ENCODE measurements at regions not wholly inside any gene's neighbourhood (a gene's known extent, or its start where the extent isn't known, plus 50 kb on each side); places are given as distances from the start of the nearest gene placed in this dataset.

DNA sequence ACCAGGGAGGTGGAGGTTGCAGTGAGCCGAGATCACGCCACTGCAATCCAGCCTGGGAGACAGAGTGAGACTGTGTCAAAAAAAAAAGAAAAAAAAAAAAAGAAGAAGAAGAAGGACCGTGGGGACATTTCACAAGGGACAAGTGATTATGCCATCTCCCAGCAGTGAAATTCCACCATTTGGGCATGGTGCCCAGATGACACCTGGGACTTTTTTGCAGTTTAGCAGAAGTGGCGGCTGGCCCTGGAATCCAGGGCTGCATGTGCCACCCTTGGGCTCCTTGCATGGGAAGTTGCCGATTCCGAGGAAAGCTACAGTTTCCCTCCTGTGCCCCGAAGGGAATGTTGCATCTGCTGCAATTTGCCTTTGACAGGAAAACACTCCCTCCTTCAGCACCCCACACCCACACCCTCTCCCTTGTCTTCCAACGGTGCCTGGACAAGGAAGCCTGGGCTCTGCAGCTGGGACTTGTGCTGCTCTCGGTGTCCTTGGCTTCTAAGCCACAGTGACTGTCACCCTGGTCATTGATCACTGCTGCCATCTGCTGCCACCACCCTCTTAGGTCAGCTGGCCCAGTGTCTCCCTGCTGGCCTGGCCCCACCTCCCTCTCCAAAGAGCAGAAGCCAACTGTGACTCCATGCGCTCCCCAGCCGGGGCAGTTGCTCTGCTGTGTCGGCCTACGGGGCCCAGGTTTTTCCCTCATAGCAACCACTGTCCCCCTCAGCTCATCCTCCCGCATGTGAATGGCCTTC is 56.4 kb upstream of the LRRC30 start:
- TF ChIP-seq POLR2A (IDR thresholded peaks at IDR 0.05): no peak
- TF ChIP-seq, protein P1, sequence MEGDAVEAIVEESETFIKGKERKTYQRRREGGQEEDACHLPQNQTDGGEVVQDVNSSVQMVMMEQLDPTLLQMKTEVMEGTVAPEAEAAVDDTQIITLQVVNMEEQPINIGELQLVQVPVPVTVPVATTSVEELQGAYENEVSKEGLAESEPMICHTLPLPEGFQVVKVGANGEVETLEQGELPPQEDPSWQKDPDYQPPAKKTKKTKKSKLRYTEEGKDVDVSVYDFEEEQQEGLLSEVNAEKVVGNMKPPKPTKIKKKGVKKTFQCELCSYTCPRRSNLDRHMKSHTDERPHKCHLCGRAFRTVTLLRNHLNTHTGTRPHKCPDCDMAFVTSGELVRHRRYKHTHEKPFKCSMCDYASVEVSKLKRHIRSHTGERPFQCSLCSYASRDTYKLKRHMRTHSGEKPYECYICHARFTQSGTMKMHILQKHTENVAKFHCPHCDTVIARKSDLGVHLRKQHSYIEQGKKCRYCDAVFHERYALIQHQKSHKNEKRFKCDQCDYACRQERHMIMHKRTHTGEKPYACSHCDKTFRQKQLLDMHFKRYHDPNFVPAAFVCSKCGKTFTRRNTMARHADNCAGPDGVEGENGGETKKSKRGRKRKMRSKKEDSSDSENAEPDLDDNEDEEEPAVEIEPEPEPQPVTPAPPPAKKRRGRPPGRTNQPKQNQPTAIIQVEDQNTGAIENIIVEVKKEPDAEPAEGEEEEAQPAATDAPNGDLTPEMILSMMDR (IDR thresholded peaks at IDR 0.05): no peak
- no peak for TF ChIP-seq POLR2AphosphoS5 (IDR thresholded peaks at IDR 0.05)
- no peak for TF ChIP-seq EP300 (IDR thresholded peaks at IDR 0.05)

Data from gastroesophageal sphincter (tissue), 3 donors.